Activated naive CD4-positive, alpha-beta T cell treated with anti-CD3 and anti-CD28 coated beads for 36 hours (primary cell): ENCODE measurements at regions not wholly inside any gene's neighbourhood (a gene's known extent, or its start where the extent isn't known, plus 50 kb on each side); places are given as distances from the start of the nearest gene placed in this dataset.

Source experiments
- CTCF ChIA-PET: fragments of 350-600 bp; sonication (Branson Sonifier 250); formaldehyde crosslinking; loops from one replicate; lab custom pipeline; 2021; ENCODE audit warnings: antibody characterized with exemption; lab: Charles Lee
- DNase-seq: peaks from one replicate; pipeline ENCODE4 v3.0.0-alpha.2; 2020
- H3K27ac Mint-ChIP-seq: one replicate; pipeline ENCODE4 v1.8.0; 2021; ENCODE audit warnings: mild to moderate bottlenecking, mixed read lengths
- H3K27me3 Mint-ChIP-seq: one replicate; pipeline ENCODE4 v1.8.0; 2021; ENCODE audit warnings: low read depth, mixed read lengths
- H3K36me3 Mint-ChIP-seq: one replicate; pipeline ENCODE4 v1.8.0; 2021; ENCODE audit warnings: low read depth, mixed read lengths
- H3K4me1 Mint-ChIP-seq: one replicate; pipeline ENCODE4 v1.8.0; 2021; ENCODE audit warnings: low read depth, mixed read lengths
- H3K4me3 Mint-ChIP-seq: one replicate; pipeline ENCODE4 v1.8.0; 2021; ENCODE audit warnings: mild to moderate bottlenecking, moderate library complexity, mixed read lengths
- H3K9me3 Mint-ChIP-seq: one replicate; pipeline ENCODE4 v1.8.0; 2021; ENCODE audit warnings: mixed read lengths
- intact Hi-C: fragments of 100-400 bp; cut with micrococcal nuclease; formaldehyde crosslinking; loops from one replicate; pipeline ENCODE4 v1.15.1; 2023

DNA sequence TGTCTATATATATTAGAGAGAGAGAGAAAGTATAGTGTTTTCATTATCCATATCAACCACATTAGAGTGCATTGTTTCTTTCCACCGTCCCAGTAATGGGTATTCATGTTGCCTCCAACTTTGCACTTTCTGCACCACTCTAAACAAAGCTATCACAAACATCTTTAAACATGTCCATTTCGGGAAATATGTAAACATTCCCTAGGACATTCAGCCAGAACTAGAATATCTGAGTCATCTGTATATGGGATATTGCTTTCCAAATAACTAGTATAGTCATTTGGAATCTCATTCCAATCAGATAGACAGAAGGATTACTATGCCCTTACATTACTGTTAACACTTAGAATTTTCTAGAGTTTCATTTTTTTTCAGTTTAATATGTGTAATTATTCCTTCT is 914.9 kb upstream of the EPHA6 start:
- intact Hi-C loops: no loop called here
- H3K27ac Mint-ChIP-seq: no peak overlapping the region
- H3K27me3 Mint-ChIP-seq: no peaks in the 10 kb centered on the region
- H3K4me3 Mint-ChIP-seq: no peak overlapping the region
- H3K4me1 Mint-ChIP-seq: no peaks in the 10 kb centered on the region
- DNase-seq: no peak
- peaks cover under 1% of the 10 kb centered on the region for H3K9me3 Mint-ChIP-seq
- no peaks in the 10 kb centered on the region for H3K36me3 Mint-ChIP-seq
- CTCF ChIA-PET: no interaction called here

DNA sequence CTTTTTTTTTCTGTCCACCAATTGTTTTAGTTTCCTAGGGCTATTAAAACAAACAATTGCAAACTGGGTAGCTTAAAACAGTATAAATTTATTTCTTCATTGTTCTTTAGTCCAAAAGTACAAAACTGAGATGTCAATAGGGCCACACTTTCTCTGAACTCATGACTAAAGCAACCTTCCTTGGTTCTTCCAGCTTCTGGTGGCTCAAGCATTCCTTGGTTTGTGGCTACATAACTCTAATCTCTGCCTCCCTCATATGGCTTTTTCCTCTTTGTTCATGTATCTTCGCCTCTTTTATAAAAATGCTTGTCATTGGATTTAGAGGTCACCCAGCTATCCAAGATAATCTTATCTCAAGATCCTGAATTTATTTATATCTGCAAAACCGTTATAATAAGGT is 914.5 kb upstream of the EPHA6 start:
- Mint-ChIP-seq H3K27ac (no peak overlapping the region), H3K36me3 (no peaks in the 10 kb centered on the region), H3K4me1 (no peaks in the 10 kb centered on the region), H3K4me3 (no peak overlapping the region), H3K9me3 (peaks cover 4% of the 10 kb centered on the region), H3K27me3 (no peaks in the 10 kb centered on the region)
- intact Hi-C loops: no loop called here
- no peak for DNase-seq
- CTCF ChIA-PET: interaction anchor here (0.7 kb wide), 1 partner anchor 24 kb away, joined by 3 read pairs; no protein-coding TSS in a partner anchor

DNA sequence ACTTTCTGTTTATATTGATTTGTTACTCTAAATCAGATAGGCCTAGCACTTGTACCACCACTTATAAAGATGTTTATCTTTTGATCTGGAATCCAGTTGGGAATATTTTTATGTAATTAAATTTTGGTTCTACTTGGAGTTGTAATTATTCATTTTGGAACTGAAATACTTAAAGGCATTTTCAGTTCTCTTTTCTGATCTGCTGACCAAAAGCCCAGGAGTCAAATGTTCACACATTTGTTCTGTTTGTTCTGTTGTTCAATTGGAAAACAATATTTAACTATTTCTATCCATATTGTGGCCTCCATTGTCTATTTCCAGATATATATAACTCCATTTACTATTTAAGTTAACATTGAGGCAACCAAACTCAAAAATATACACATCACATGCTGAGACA is 912.4 kb upstream of the EPHA6 start:
- intact Hi-C loops: no loop called here
- CTCF ChIA-PET: no interaction called here
- H3K9me3 Mint-ChIP-seq: peaks cover 4% of the 10 kb centered on the region
- H3K27ac Mint-ChIP-seq: no peak overlapping the region
- H3K36me3 Mint-ChIP-seq: no peaks in the 10 kb centered on the region
- no peaks in the 10 kb centered on the region for H3K27me3 Mint-ChIP-seq
- no peak for DNase-seq
- H3K4me1 Mint-ChIP-seq: no peaks in the 10 kb centered on the region
- H3K4me3 Mint-ChIP-seq: no peak overlapping the region

DNA sequence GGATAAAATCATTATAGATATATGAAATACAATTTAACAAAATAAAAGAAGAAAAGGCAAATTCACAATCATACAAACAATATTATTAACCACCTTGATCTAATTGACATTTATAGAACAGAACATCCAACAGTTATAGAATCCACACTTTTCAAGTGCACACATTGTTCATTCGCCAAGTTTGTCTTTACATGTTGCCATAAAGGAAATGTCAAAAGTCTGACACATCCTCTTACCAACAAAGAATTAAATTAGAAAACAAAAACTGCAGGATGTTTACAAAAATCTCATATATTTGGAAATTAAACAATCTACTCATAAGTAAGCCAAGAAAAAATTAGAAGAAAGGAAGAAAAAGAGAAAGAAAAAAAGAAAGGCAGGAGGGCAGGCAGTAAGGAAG is 909.2 kb upstream of the EPHA6 start:
- Mint-ChIP-seq H3K9me3 (peaks cover 4% of the 10 kb centered on the region), H3K27ac (no peak overlapping the region), H3K27me3 (no peaks in the 10 kb centered on the region), H3K4me1 (no peaks in the 10 kb centered on the region), H3K36me3 (no peaks in the 10 kb centered on the region), H3K4me3 (no peak overlapping the region)
- intact Hi-C loops: no loop called here
- CTCF ChIA-PET: no interaction called here
- no peak for DNase-seq

DNA sequence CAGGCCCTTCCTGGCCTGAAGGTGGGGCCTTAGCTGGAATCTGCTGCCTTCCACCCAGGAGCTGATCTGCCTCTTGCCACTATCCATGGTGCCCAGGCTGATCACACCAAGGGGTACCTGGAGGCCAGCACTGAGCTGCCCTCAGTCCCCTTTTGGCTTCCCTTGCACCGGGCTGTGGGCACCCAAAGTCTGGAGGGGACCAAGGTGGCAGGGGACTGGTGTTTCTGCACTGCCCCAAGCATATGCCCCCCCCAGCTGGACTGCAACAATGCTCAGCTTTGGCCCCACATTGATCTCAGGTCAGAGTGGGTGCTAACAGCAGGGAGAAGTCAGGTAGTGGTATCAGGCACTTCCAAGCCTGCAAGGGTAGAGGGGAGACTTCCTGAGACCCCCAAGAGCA is 902.6 kb upstream of the EPHA6 start:
- H3K36me3 Mint-ChIP-seq: no peaks in the 10 kb centered on the region
- intact Hi-C loops: no loop called here
- H3K4me1 Mint-ChIP-seq: no peaks in the 10 kb centered on the region
- no peak overlapping the region for H3K27ac Mint-ChIP-seq
- CTCF ChIA-PET: no interaction called here
- no peak overlapping the region for H3K4me3 Mint-ChIP-seq
- peaks cover 3% of the 10 kb centered on the region for H3K9me3 Mint-ChIP-seq
- DNase-seq: no peak
- no peaks in the 10 kb centered on the region for H3K27me3 Mint-ChIP-seq

DNA sequence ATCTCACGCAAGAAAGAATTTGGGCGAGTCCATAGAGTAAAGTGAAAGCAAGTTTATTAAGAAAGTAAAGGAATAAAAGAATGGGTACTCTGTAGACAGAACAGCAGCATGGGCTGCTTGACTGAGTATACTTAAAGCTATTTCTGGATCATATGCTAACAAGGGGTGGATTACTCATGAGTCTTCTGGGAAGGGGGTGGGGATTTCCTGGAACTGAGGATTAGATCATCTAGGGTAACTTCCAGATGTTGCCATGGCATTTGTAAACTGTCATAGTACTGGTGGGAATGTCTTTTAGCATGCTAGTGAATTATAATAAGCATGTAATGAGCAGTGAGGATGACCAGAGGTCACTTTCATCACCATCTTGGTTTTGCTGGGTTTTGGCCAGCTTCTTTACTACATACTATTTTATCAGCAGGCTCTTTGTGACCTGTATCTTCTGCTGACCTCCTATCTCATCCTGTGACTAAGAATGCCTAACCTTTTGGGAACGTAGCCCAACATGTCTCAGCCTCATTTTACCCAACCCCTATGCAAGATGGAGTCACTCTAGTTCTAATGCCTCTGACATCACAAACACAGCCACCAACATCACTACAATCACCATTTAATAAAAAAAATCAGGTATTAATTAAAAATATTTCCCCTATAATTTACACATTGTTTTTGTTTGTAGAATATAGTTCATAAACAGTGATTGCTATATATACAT is 890.7 kb upstream of the EPHA6 start:
- CTCF ChIA-PET: interaction anchor here (0.5 to 0.6 kb wide), 2 partner anchors 24 to 161 kb away, joined by 3 to 4 read pairs; no protein-coding TSS in a partner anchor
- no peak overlapping the region for H3K27ac Mint-ChIP-seq
- peaks cover 7% of the 10 kb centered on the region for H3K4me1 Mint-ChIP-seq
- DNase-seq: peak; percentile 59
- no peak overlapping the region for H3K4me3 Mint-ChIP-seq
- no peaks in the 10 kb centered on the region for H3K27me3 Mint-ChIP-seq
- intact Hi-C loops: no loop called here
- no peaks in the 10 kb centered on the region for H3K36me3 Mint-ChIP-seq
- no peaks in the 10 kb centered on the region for H3K9me3 Mint-ChIP-seq

DNA sequence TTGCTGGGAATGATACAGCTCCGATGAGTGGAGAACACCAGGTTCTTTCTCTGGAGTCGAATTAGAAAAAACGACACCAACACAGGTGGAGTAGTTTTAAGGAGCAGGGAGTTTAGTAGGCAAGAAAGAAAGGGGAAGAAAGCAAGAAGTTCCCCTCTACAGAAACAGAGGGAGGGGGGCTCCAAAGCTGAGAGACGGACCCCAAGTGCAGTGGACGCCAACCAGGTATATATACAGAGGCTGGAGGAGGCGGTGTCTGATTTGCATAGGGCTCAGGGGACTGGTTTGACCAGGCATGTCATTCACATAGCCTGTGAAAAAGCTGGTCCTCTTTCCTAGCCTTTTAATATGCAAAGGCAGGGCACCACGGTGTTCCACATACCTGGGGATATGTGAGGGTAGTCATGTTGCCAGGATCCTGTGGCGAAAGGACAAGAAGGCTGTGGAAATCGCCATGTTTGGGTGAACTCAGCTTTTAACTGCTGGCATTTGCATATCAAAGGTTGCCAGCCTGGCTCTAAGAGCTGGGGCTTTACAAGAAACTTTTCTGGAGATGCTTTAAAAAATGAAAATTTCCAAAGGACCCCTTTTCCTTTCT is 887.4 kb upstream of the EPHA6 start:
- H3K27me3 Mint-ChIP-seq: no peaks in the 10 kb centered on the region
- CTCF ChIA-PET: no interaction called here

DNA sequence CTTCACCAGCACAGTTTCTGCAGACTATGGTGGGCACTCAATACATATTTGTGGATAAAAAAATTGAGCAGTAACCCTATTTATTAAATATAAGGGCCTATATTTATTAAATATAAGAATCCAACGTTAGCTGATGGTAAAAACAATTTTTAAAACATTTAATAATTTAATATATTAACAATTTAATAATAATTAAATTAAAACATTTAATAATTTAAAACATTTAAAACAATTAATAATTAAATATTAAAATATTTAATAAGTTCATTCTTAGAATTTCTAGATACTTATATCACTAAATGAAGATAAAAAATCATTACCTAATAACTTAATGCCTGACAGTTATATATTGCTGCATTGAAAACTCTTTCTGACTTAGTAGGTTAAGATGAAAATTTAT is 880.2 kb upstream of the EPHA6 start:
- H3K36me3 Mint-ChIP-seq: no peaks in the 10 kb centered on the region
- DNase-seq: no peak
- intact Hi-C loops: no loop called here
- H3K4me1 Mint-ChIP-seq: no peaks in the 10 kb centered on the region
- H3K9me3 Mint-ChIP-seq: no peaks in the 10 kb centered on the region
- H3K4me3 Mint-ChIP-seq: no peak overlapping the region
- H3K27me3 Mint-ChIP-seq: no peaks in the 10 kb centered on the region
- H3K27ac Mint-ChIP-seq: no peak overlapping the region
- CTCF ChIA-PET: interaction anchor here (0.6 kb wide), 1 partner anchor 174 kb away, joined by 3 read pairs; no protein-coding TSS in a partner anchor

More for the DNA sequence above, 887.4 kb upstream of the EPHA6 start:
- Mint-ChIP-seq H3K27ac (no peak overlapping the region), H3K4me3 (no peak overlapping the region), H3K4me1 (peaks cover 7% of the 10 kb centered on the region), H3K9me3 (no peaks in the 10 kb centered on the region), H3K36me3 (no peaks in the 10 kb centered on the region)
- DNase-seq: no peak
- intact Hi-C loops: no loop called here

DNA sequence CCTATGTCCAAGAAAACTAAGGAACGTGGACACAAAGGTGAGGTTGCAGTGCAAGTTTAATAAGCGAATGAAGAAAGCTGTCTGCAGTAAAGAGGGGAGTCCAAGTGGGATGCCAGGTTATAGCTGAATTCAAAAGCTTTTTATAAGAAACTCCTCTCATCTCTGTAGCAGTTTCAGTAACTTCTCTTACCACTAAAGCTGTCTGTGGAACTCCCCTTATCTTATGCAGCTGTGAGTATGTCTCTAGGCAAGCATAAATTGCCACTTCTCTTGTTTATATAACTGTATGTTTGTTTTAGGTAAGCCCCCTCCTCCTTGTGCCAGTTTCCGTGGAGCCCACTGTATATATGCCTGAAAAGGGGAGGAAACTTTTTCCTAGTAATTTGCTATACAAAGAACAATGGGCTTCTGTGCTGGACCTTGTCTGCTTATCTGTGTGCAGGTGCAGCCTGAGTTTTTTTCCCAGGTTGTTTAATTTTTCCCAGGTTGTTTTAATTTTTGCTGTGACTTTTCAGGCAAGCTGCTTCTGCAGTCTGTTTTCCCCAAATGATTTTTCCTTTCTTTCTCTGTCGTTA is 875.1 kb upstream of the EPHA6 start:
- Mint-ChIP-seq H3K4me3 (no peak overlapping the region), H3K27ac (no peak overlapping the region), H3K36me3 (no peaks in the 10 kb centered on the region), H3K9me3 (peaks cover 9% of the 10 kb centered on the region), H3K4me1 (no peaks in the 10 kb centered on the region), H3K27me3 (no peaks in the 10 kb centered on the region)
- CTCF ChIA-PET: no interaction called here
- intact Hi-C loops: no loop called here
- no peak for DNase-seq

DNA sequence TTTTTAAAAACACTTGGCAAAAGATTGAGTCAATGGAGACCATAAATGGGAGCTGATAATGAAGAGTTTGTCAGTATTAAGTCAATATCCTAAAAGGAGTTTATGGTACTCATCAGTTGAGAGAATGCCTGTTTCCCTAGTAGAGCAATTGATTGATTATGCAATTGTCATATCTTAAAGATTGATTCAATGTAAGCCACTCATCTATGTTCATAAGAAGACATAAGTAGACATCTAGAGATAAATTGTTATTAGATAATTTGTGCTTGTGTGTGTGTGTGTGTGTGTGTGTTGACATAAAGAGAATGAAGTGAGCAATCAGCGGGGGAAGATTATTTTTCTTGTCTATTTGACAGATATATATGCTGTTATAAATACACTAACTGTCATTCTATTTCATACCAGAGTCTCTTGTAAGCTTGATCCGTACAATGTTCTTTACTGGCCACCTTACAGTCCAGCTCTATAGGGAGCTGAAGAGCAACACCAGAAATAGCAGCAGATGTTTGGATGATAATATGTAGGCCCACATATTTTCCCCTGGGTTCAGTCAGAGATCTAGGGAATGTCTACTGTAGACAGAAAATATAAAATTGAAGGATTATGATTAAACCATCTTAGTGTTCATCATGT is 848.6 kb upstream of the EPHA6 start:
- DNase-seq: no peak
- Mint-ChIP-seq H3K27me3 (no peaks in the 10 kb centered on the region), H3K27ac (no peak overlapping the region), H3K9me3 (no peaks in the 10 kb centered on the region), H3K36me3 (no peaks in the 10 kb centered on the region), H3K4me1 (no peaks in the 10 kb centered on the region), H3K4me3 (no peak overlapping the region)
- CTCF ChIA-PET: no interaction called here
- intact Hi-C loops: no loop called here

DNA sequence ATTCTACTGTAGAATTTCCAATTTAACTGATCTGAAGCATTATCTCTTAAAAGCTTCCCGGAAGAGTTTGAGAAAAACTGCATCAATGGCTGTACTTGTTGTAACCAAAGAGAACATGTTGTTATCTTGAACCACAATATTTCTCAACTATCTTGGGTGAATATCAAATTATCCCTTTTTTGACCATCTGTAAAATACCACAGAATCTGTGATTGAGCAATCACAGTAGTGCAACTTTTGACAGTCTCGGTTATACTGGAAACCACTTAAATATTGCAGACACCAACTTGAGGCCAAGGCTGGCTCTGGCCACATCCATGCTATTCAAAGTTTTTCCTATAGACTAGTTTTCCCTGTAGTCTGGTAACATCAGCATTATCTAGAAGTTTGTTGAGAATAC is 842.8 kb upstream of the EPHA6 start:
- no peaks in the 10 kb centered on the region for H3K4me1 Mint-ChIP-seq
- H3K36me3 Mint-ChIP-seq: no peaks in the 10 kb centered on the region
- peaks cover 5% of the 10 kb centered on the region for H3K9me3 Mint-ChIP-seq
- no peaks in the 10 kb centered on the region for H3K27me3 Mint-ChIP-seq
- CTCF ChIA-PET: no interaction called here
- intact Hi-C loops: no loop called here
- DNase-seq: no peak
- no peak overlapping the region for H3K4me3 Mint-ChIP-seq
- H3K27ac Mint-ChIP-seq: no peak overlapping the region

DNA sequence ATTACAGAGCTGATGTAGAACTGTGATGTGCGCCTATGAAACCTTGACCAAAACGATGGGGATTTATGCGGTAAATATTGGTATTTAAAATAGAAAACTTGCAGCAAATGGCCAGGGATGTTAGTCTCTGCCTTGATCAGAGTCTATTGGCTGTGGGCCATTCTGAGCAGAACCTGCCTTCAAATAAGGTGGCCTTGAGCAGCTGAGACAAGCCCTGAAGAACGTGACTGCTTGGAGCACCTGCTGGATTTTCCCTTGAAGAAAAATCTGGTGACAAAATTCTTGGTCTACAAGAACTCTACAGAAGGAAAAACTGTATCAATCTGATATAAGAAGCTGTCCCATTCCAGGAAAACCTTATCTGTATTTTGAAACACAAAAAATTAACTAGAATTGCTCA is 820.1 kb upstream of the EPHA6 start:
- Mint-ChIP-seq H3K27ac (no peak overlapping the region), H3K36me3 (no peaks in the 10 kb centered on the region), H3K27me3 (no peaks in the 10 kb centered on the region), H3K4me1 (no peaks in the 10 kb centered on the region), H3K4me3 (no peak overlapping the region), H3K9me3 (peaks cover 8% of the 10 kb centered on the region)
- intact Hi-C loops: no loop called here
- DNase-seq: no peak
- CTCF ChIA-PET: no interaction called here
